Mammary epithelial cell (primary cell): ENCODE measurements at regions not wholly inside any gene's neighbourhood (a gene's known extent, or its start where the extent isn't known, plus 50 kb on each side); places are given as distances from the start of the nearest gene placed in this dataset.

Source experiments
- EZH2 ChIP-seq: IDR thresholded peaks from 2 replicates; pipeline ENCODE4 v1.6.1; 2012; ENCODE audit warnings: low read length, inconsistent platforms, borderline replicate concordance
- TF ChIP-seq, protein P1 (sequence below), 2 donors: IDR thresholded peaks in 1 of 2; conservative IDR thresholded peaks in 1 of 2; 2 replicates each; pipeline ENCODE4 v1.5.1; 2011 to 2012; ENCODE audit warnings: inconsistent platforms in 2 of 2, low read length in 2 of 2, mild to moderate bottlenecking in 2 of 2, control low read depth in 1 of 2, low read depth in 1 of 2; ENCODE audit not compliant: insufficient read depth in 1 of 2; ENCODE audit errors: extremely low read depth in 1 of 2

DNA sequence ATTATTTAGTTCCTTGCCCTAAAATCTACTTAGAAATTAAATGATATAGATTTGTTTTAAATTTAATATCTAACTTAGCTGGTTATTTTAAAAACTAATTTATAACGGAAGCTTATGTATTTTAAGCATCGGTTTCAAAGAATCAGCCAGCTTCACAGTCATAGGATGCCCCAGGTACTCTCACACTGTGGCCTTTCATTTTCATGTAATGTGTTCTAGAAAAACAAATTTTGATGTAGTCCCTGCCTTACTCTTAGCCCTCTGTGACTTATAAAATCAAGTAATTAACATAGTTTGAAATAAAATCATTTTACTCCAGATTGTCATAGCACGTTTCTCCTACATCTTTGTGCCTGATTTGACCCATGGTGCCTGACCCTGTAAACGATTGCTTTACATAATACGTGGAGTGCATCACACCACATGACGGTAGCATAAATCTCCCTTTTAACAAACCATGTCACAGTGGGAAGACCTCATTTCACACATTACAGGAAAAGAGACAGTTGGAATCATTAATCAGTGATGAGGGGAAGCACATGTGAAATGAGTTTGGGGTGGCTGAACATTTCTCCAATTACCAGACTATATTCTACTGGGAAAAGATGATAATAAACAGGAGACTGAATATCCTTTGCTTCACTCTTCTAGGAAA, 731.5 kb upstream of the CDH9 start:
- TF ChIP-seq, protein P1, sequence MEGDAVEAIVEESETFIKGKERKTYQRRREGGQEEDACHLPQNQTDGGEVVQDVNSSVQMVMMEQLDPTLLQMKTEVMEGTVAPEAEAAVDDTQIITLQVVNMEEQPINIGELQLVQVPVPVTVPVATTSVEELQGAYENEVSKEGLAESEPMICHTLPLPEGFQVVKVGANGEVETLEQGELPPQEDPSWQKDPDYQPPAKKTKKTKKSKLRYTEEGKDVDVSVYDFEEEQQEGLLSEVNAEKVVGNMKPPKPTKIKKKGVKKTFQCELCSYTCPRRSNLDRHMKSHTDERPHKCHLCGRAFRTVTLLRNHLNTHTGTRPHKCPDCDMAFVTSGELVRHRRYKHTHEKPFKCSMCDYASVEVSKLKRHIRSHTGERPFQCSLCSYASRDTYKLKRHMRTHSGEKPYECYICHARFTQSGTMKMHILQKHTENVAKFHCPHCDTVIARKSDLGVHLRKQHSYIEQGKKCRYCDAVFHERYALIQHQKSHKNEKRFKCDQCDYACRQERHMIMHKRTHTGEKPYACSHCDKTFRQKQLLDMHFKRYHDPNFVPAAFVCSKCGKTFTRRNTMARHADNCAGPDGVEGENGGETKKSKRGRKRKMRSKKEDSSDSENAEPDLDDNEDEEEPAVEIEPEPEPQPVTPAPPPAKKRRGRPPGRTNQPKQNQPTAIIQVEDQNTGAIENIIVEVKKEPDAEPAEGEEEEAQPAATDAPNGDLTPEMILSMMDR (conservative IDR thresholded peaks at IDR 0.05 in 1 of 2, IDR thresholded peaks at IDR 0.05 in 1 of 2; ENCODE audit: extremely low read depth in 1 of 2, insufficient read depth in 1 of 2, low read depth in 1 of 2, low read length in 2 of 2): no peak
- no peak for TF ChIP-seq EZH2
